ENCODE measurements at regions not wholly inside any gene's neighbourhood (a gene's known extent, or its start where the extent isn't known, plus 50 kb on each side); places are given as distances from the start of the nearest gene placed in this dataset.

- no peaks in the 10 kb centered on the region for H3K9me3 ChIP-seq (ENCODE audit: insufficient read depth, low read depth, low read length)
- H4K20me1 ChIP-seq (ENCODE audit: insufficient read depth, low read length, poor library complexity, severe bottlenecking), result no peaks in the 10 kb centered on the region
- H3K27me3 ChIP-seq (ENCODE audit: insufficient read depth, low read length, poor library complexity, severe bottlenecking), result no peaks in the 10 kb centered on the region
- no peak overlapping the region for H3K4me3 ChIP-seq (ENCODE audit: low read length, poor library complexity, severe bottlenecking)
- H2AFZ ChIP-seq (ENCODE audit: low read length), result no peak overlapping the region
- no peaks in the 10 kb centered on the region for H3K36me3 ChIP-seq (ENCODE audit: insufficient read depth, low read length)
- no peaks in the 10 kb centered on the region for H3K9me2 ChIP-seq (replicated peaks; ENCODE audit: low read depth, low read length)
- no peaks in the 10 kb centered on the region for H3K4me1 ChIP-seq (ENCODE audit: insufficient read depth, low read length, poor library complexity, severe bottlenecking)
- H3K9ac ChIP-seq (ENCODE audit: low read depth, low read length, poor library complexity, severe bottlenecking), result no peak overlapping the region
- TF ChIP-seq EZH2phosphoT487 (IDR thresholded peaks at IDR 0.05; ENCODE audit: borderline replicate concordance), result no peak
- TF ChIP-seq CTCF (conservative IDR thresholded peaks at IDR 0.05; ENCODE audit: low read length), result no peak
- H3F3A ChIP-seq (ENCODE audit: low read depth), result no peaks in the 10 kb centered on the region
- H3K4me2 ChIP-seq (ENCODE audit: low read depth, low read length, poor library complexity, severe bottlenecking), result no peak overlapping the region
- no peaks in the 10 kb centered on the region for H3K79me2 ChIP-seq (ENCODE audit: insufficient read depth, low read length)
These were observed 341.2 kb upstream of the DYNLRB2 start for GRCh38 chr16:80199614-80200013.

- no peaks in the 10 kb centered on the region for H3K9me2 ChIP-seq (replicated peaks; ENCODE audit: low read depth, low read length)
- no peaks in the 10 kb centered on the region for H3F3A ChIP-seq (ENCODE audit: low read depth)
- no peak overlapping the region for H3K4me2 ChIP-seq (ENCODE audit: low read depth, low read length, poor library complexity, severe bottlenecking)
- no peaks in the 10 kb centered on the region for H3K79me2 ChIP-seq (ENCODE audit: insufficient read depth, low read length)
- no peaks in the 10 kb centered on the region for H3K36me3 ChIP-seq (ENCODE audit: insufficient read depth, low read length)
- H3K4me1 ChIP-seq (ENCODE audit: insufficient read depth, low read length, poor library complexity, severe bottlenecking), result no peaks in the 10 kb centered on the region
- H3K9me3 ChIP-seq (ENCODE audit: insufficient read depth, low read depth, low read length), result no peaks in the 10 kb centered on the region
- H4K20me1 ChIP-seq (ENCODE audit: insufficient read depth, low read length, poor library complexity, severe bottlenecking), result no peaks in the 10 kb centered on the region
- no peak for TF ChIP-seq EZH2phosphoT487 (IDR thresholded peaks at IDR 0.05; ENCODE audit: borderline replicate concordance)
- no peak for TF ChIP-seq CTCF (conservative IDR thresholded peaks at IDR 0.05; ENCODE audit: low read length)
- no peaks in the 10 kb centered on the region for H3K27me3 ChIP-seq (ENCODE audit: insufficient read depth, low read length, poor library complexity, severe bottlenecking)
- no peak overlapping the region for H2AFZ ChIP-seq (ENCODE audit: low read length)
- H3K9ac ChIP-seq (ENCODE audit: low read depth, low read length, poor library complexity, severe bottlenecking), result no peak overlapping the region
- no peak overlapping the region for H3K4me3 ChIP-seq (ENCODE audit: low read length, poor library complexity, severe bottlenecking)
These were observed 342.2 kb upstream of the DYNLRB2 start for GRCh38 chr16:80198311-80199299.

GRCh38 chr16:80197741-80198201 is 343.0 kb upstream of the DYNLRB2 start:
- H3K4me3 ChIP-seq (ENCODE audit: low read length, poor library complexity, severe bottlenecking), result no peak overlapping the region
- no peaks in the 10 kb centered on the region for H4K20me1 ChIP-seq (ENCODE audit: insufficient read depth, low read length, poor library complexity, severe bottlenecking)
- H2AFZ ChIP-seq (ENCODE audit: low read length), result no peak overlapping the region
- H3K9ac ChIP-seq (ENCODE audit: low read depth, low read length, poor library complexity, severe bottlenecking), result no peak overlapping the region
- H3K36me3 ChIP-seq (ENCODE audit: insufficient read depth, low read length), result no peaks in the 10 kb centered on the region
- TF ChIP-seq EZH2phosphoT487 (IDR thresholded peaks at IDR 0.05; ENCODE audit: borderline replicate concordance) (no peak), CTCF (conservative IDR thresholded peaks at IDR 0.05; ENCODE audit: low read length) (no peak)
- no peaks in the 10 kb centered on the region for H3K79me2 ChIP-seq (ENCODE audit: insufficient read depth, low read length)
- no peaks in the 10 kb centered on the region for H3K9me3 ChIP-seq (ENCODE audit: insufficient read depth, low read depth, low read length)
- no peaks in the 10 kb centered on the region for H3K9me2 ChIP-seq (replicated peaks; ENCODE audit: low read depth, low read length)
- H3K27me3 ChIP-seq (ENCODE audit: insufficient read depth, low read length, poor library complexity, severe bottlenecking), result no peaks in the 10 kb centered on the region
- no peak overlapping the region for H3K4me2 ChIP-seq (ENCODE audit: low read depth, low read length, poor library complexity, severe bottlenecking)
- no peaks in the 10 kb centered on the region for H3K4me1 ChIP-seq (ENCODE audit: insufficient read depth, low read length, poor library complexity, severe bottlenecking)
- no peaks in the 10 kb centered on the region for H3F3A ChIP-seq (ENCODE audit: low read depth)
